UCSD-AML1 (cell line): ENCODE measurements at regions not wholly inside any gene's neighbourhood (a gene's known extent, or its start where the extent isn't known, plus 50 kb on each side); places are given as distances from the start of the nearest gene placed in this dataset.
"Not testable (repeated sequence)": the region's sequence is repeated elsewhere in the genome, so short reads cannot be mapped to it uniquely, and the experiment has no call there.

Experiments
- DNase-seq: peaks from one replicate; lab custom pipeline; 2025; ENCODE audit not compliant: unreplicated experiment; lab: John Stamatoyannopoulos, UW

DNA sequence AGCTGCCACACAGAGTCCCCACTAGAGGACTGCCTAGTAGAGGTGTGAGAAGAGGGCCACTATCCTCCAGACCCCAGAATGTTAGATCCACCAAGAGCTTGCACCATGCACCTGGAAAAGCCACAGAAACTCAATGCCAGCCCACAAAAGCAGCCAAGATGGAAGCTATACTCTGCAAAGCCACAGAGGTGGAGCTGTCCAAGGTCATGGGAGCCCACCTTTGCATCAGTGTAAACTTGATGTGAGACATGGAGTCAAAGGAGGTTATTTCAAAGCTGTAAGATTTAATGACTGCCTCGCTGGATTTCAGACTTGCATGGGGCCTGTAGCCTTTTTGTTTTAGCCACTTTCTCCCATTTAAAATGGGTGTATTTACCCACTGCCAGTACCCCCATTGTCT, 1030.1 kb upstream of the GRIA3 start:
- DNase-seq, result no peak

DNA sequence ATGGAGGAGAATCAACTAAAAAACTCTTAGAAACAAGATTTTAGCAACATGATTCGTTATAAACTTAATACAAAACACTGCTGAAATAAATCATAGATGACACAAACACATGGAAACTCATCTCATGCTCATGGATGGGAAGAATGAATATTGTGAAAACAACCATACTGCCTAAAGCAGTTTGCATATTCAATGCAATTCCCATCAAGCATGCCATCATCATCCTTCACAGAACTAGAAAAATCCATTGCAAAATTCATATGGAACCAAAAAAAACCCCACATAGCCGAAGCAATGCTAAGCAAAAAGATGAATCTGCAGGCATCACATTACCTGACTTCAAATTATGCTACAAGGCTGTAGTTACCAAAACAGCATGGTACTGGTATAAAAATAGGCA, 1015.8 kb upstream of the GRIA3 start:
- no peak for DNase-seq

DNA sequence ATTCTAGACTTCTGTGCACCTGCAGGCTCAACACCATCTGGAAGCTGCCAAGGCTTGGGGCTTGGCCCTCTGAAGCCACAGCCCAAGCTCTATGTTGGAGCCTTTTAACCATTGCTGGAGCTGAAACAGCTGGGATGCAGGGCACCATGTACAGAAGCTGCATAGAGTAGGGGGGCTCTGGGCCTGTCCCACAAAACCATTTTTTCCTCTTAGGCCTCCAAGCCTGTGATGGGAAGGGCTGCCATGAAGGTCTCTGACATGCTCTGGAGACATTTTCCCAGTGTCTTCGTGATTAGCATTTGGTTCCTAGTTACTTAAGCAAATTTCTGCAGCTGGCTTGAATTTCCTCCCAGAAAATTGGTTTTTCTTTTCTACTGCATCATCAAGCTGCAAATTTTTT, 999.3 kb upstream of the GRIA3 start:
- DNase-seq, result no peak

DNA sequence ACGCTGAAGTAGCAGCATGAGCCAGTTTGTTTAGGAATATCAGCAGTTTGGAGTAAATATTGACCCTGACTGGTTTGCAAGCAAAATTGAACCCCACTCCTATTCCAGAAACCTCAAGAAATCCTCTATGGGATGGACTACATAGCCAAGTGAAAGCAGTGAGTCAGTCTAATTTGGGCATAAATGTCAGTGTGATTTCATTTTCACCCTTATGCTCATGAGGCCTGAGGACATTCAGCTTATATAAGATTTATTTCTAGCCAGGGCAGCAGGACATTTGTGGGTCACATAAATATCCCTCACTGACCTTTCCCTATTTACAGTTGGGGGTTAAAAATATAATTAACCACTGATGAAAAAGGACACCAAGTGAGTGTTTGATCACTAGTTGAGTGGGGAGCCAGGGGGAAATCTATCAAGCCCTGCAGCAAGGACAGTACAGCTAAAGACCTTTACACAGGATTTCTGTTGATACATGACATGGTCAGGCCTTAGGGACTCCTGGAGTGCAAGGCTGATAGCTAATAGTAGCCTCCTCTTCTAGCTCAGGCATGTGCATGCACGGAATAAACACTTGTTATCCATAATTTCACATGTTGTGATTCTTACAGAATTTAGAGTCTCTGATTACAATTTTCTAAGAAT, 996.9 kb upstream of the GRIA3 start:
- no peak for DNase-seq

DNA sequence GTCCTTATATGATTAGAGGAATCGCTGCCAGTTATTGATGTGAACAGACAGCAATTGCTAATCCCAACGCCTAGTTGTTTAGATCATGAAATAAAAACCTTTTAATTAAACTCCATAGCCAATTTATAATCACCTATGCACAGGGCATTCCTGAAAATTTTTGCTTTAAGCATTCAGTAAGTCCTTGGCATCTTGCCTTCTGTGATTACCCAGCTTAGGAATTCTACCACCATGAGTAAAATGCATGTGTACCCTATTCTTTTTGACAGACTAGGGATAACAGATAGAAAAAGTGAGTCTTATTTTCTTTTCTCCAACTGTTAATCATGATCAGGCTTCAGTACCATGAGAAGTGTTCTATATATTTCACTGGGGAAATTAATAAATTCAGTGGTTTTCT, 995.3 kb upstream of the GRIA3 start:
- DNase-seq, result no peak

DNA sequence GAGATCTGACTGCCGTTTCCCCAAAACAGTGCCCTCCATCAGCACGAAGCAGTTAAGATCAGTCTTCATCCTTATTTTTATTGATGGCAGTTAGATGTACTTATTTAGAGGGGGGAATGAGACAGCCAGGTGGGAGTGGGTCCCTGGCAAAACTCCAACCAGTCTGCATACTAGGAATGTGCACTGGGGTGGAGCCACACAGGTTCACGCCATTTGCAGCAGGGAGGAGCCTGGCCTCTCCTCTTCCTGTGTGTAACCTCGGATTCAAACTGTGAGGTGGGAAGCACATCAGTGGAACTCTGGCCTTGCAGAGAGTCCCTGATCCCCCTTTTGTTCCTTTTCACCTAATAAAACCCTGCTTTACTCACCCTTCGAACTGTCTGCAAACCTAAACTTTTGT, 987.7 kb upstream of the GRIA3 start:
- DNase-seq, result no peak

DNA sequence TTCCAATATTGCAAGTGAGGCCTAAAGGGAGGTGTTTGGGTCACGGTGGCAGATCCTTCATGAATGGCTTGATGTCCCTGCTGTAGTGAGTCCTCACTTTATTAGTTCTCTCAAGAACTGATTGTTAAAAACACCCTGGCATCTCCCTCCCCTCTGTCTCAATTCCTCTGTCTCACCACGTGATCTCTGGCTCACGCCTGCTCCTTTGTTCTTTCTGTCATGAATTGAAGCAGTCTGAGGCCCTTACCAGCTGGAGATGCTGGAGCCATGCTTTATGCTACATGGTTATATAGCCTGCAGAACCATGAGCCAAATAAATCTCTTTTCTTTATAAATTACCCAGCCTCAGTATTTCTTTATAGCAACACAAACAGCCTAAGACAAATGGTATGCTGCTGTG, 980.7 kb upstream of the GRIA3 start:
- DNase-seq, result no peak

DNA sequence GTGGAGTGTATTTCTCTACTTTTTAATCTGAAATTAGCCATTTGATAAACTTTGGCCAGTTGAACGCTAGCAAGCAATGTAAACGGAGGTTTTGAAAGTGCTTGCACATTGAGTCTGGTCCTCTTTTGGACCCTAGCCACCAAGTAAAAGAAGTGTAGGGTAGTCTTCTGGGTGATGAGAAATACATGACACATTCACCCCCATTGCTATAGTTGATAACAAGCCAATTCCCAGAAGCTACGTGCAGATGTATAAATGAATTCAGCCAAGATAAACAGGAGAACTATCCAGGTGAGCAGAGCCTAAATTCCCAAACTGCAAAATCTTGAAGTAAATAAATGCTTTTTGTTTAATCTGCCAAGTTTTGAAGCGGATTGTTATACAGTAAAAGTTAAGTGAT, 965.4 kb upstream of the GRIA3 start:
- DNase-seq, result no peak

DNA sequence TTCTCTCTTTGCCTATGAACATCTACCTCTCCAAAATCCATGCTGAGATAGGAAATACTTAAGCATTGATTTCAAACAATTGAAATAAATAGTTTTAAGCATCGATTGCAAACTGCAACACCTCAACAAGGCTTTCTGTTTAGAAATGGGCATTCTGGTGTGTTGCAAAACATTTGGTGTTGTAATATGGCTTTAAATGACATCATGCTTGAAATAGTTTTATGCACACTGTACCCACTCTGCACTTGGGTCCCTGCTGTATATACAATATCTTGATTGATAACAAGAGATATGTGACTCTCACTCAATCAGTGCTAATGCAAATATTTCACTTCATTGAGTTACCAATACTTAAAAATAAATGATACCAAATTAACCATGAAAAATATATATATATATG, 964.9 kb upstream of the GRIA3 start:
- no peak for DNase-seq

DNA sequence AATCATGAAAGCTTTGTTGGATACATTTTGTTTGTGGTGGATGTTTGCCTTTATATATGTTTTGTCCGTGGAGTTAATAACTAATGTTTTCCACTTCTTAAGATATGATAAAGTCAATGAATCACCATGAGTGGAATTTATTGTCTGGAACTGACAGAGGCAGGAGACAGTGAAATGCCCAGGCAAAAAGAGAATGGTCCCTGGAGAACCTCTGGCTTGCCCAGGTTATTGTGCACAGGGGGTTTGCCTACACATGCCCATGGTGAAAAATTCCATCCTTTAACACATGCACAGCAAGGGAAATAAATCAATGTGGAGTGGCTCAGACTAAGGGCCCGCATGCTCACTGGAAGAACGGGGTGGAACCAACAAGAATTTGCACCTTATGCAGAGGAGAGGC, 964.3 kb upstream of the GRIA3 start:
- no peak for DNase-seq

DNA sequence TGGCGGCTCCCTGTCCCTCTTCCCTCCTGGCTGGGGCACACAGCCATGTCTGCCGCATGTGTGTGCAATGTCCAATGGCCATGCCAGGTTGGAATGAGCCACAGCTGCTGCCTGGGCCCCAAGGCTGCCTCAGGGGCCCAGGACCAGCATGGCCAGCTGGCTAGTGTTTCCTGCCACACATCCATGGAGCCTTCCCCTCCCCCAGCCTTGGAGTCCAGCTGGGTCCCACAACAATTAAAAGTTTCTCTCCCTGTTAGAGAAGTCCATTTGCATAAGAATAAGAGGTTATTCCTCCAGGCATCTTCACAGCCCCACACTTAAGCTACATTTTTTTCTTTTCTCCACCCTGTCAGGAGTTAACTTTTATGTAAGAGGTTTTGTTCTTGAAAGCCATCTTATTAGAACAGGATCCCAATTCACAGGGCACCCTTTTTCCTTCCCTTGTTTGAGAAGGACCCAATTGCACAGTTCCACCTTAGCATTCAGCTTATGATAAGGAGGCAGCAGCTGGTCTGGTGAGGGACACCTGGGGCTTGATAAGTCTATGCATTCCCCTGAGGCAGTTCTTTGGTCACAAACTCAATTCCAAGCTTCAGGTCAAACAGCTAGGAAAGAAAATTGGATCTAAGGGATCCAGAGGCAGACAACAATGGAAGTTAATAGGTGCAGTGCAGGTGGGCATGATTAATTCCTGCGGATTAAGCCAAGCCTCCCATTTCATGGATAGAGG, 963.3 kb upstream of the GRIA3 start:
- DNase-seq, result no peak

DNA sequence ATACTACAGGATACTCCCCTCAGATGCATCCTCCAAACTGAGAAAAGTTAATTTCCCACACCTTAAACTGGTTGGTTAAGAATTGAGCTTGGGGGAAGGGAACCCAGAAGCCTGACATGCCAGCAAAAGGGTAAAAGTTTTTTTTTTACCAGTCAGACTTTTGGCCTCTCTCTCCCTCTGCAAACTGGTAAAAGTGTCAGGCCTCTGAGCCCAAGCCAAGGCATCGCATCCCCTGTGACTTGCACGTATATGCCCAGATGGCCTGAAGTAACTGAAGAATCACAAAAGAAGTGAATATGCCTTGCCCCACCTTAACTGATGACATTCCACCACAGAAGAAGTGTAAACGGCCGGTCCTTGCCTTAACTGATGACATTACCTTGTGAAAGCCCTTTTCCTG, 962.3 kb upstream of the GRIA3 start:
- DNase-seq, result not testable (repeated sequence)

DNA sequence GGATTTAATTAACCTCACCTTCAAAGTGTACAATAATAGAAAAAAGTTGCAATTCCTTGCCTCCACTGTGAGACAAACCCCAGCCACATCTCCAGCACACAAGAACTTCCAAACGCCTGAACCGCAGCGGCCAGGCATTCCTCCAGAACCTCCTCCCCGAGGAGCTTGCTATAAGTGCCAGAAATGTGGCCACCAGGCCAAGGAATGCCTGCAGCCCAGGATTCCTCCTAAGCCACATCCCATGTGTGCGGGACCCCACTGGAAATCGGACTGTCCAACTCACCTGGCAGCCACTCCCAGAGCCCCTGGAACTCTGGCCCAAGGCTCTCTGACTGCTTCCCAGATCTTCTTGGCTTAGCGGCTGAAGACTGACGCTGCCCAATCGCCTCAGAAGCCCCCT, 959.9 kb upstream of the GRIA3 start:
- DNase-seq, result not testable (repeated sequence)

DNA sequence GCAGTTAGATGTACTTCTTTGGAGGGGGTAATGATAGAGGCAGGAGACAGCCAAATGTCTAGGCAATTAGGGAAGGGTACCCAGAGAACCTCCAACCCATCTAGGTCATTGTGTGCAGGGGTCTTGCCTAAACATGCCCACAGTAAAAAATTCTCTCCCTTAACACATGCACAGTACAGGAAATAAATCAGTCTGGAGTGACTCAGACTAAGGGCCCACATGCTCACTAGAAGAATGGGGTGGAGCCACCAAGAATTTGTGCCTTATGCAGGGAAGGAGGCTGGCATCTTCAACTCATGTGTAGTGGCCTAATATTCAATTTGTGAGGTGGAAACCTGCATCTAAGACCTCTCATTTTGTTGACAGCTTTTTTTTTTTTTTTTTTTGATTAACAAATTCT, 945.3 kb upstream of the GRIA3 start:
- no peak for DNase-seq

DNA sequence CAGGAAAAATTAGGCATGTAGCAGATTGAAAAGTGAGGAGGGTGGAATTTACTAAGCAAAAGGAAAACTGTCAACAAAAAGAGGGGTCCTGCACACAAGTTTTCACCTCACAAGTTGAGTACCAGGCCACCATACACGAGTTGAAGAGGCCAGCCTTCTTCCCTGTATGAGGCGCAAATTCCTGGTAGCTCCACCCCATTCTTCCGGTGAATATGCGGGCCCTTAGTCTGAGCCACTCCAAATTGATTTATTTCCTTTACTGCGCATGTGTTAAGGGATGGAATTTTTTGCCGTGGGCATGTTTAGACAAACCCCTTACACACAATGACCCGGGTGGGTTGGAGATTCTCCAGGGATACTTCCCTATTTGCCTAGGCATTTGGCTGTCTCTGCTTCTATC, 942.1 kb upstream of the GRIA3 start:
- DNase-seq, result no peak

DNA sequence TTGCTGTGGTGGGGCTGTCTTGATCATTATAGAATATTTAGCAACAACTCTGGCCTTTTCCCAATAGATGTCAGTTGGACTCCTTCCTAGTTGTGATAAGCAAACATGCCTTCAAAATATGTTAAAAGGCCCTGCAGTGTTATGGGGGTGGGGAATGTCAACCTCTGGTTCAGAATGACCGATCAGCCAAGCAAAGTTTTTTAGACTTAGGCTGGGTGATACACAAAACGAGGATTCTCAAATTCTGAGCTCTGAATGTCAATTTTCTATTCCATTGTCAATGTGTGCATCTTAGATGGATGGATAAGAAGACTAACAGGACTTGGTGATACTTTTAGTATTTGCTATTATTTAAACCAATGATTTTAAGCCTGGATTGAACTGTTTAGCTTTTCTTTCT, 940.0 kb upstream of the GRIA3 start:
- DNase-seq, result no peak

DNA sequence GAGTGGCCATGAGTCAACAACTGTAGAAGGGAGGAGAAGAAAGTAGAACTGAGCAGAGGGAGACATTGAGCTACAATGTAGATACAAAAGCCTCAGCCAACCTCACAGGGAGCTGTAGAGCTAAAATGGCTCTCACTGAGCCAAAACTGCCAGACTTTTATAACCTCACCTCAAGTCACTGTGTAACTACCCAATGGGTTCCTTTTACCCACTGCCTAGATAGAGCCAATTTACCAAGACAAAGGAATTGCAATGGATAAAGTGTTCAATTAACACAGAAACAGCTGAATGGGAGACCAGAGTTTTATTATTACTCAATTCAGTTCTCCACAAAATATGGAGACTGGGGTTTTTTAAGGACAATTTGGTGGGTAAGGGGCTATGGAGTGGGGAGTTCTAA, 938.9 kb upstream of the GRIA3 start:
- no peak for DNase-seq

DNA sequence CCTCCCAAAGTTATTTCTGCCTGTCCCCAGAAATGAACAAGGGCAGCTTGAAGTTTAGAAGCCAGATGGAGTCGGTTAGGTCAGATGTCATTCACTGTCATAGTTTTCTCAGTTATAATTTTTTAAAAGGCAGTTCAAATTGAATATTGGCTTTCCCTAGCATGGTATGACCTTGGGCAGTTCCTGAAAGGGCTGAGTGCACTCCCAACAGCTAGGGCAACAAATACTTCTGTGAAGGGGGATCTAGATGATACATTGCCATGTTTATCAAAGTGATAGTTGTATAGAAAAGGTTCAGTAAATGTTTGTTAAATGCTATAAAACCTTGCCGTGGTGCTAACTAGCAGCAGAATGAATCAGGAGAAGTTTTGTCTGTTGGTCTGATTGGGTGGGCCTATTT, 938.1 kb upstream of the GRIA3 start:
- DNase-seq, result no peak

DNA sequence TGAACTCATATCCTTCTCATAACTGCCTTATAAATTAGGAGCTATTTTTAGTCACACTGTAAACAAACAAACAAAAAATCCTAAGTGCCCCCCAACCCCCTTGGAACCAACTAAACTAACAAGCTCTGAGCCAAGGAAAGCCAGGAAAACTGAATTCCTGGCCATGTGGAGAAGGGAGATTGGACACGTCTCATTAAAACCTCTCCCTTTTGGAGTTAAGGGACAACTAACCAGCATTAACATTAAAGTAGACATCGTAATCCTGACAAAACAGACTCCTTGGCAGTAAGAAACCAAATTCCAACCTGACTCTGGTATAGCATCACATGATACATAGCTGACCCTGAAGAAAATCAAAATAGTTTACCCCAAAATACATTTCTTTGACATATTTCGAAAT, 937.1 kb upstream of the GRIA3 start:
- no peak for DNase-seq

DNA sequence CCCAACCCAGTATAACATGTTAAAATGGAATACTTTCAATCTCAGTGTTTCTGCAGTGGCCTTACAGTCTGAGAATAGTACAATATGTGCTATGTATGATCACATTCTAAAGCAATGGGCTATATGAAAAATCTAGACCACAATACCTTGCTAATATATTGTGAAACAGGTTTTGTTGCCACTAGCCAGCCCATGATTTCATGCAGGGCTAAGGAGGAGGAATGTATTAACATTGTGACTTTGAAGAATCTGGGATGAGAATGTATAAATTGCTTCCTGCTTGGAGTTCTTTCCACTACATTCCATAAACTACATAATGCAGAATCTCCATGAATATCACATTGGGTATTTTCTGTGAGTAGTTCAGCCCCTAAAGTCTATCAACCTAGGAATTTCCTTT, 935.4 kb upstream of the GRIA3 start:
- DNase-seq, result no peak

DNA sequence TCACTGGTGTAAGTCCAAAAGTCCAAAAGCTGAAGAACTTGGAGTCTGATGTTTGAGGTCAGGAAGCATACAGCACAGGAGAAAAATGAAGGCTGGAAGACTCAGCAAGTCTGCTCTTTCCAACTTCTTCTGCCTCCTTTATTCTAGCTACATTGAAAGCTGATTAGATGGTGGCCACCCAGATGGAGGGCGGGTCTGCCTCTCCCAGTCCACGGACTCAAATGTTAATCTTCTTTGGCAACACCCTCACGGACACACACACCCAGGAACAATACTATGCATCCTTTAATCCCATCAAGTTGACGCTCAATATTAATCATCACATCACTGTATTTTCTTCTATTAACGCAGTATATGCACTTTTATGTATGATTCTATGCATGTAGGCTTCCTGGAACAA, 931.6 kb upstream of the GRIA3 start:
- no peak for DNase-seq

DNA sequence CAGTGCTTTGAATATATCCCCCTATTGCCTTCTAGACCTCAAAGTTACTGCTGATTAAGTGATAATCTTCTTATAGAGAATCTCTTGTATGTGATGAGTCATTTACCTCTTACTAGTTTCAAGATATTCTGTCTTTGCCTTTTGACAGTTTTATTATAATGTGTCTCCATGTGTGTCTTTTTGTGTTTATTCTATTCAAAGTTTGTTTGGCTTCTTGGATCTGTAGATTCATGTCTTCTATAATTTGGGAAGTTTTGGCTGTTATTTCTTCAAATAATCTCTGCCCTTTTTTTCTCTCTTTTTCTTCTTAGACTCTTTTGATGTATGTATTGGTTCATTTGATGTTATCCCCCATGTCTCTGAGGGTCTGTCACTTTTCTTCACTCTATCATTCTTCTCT, 915.7 kb upstream of the GRIA3 start:
- DNase-seq, result no peak

DNA sequence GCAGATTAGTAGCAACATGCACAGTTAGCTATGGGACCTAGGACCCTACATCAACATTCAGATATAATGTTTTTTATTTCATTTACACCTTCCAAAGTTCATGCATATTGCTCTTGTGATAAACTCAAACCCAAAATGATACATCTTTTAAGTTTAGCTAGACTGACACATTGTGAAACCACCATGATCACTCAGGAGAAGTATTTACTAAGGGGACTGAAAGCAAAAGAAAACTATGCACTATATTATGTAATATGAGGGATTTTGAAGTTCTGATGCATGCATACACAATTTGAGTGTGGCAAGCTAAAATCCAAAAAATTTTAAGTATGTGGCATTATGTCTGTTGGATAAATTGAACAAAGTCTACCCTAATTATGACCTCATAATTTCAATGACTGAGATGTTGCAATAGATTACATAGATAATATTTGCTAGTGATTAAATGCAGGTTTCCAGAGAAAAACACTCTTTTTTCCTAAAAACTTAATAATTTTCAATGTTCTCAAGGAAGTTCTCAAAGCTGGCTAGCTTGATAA, 914.8 kb upstream of the GRIA3 start:
- no peak for DNase-seq
